Left kidney (tissue), 1 donor: ENCODE measurements at regions not wholly inside any gene's neighbourhood (a gene's known extent, or its start where the extent isn't known, plus 50 kb on each side); places are given as distances from the start of the nearest gene placed in this dataset.

ENCODE experiments used
- DNase-seq: peaks from one replicate; pipeline ENCODE4 v3.0.0-alpha.2; 2013

DNA sequence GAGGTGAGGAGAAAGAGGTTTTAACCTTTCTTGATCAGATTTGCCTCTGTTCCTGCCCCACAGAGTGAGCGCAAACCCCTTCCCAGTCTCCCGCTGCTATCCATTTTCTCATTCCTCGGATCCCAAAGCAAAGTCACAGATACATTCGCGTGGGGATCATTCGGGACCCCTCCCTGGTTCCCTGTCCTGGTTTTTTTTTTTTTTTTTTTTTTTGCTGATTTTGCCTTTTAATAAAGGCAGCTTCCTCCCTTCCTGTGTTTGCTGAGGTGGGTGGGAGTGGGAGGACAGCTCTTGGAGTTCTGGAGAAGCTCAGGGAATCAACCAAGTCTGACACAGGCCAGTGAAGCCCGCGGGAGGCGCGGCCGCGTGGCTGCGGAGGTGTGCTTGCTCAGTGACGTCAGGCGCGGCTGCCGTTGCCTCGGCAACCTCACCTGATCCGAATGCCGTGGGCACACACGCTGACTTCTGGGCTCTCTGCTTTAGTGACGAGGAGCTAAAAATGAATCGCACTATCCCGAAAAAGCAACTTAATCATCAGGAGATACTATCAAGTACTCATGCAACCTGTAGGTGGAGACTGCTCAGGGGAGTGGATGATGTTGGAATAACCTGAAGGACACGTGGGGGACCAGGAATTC lies 106.4 kb downstream of the TBX19 start:
- peak; percentile 45 for DNase-seq

DNA sequence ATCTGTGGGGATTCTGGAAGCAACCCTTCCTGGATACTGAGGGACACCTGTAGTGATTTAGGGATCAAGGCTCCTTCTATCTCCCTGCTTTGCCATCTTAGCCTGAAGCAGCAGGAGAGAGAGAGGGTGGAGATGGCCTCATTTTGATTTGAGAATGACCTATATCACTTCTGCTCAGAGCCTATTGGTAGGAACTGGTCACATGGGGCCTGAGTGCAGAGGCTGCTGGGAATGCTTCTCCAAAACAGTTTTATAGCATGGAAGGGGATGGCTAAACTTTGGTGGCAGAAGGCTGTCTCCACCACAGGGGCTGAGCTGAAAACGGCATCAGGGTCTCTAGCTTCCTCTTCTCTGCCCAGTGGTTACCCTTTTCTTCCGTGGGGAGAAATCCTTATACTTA lies 105.8 kb downstream of the TBX19 start:
- no peak for DNase-seq

DNA sequence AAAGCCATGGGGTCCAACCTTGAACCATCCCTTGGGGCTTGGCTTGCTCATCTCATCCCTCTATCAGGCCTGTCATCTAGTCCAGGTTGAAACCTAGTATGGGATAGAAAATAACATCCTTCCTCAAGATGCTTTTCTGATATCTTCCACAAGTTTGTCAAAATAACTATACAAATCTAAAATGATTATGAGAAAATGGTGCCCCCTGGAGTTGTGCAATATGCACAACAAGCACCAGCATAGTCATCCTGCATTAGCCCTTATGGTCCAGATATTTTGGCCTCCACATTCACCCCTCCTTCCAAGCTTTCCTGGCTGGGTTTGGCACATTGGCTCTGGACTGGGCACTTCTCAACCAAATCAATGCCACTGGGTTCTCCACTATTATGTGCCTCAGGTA lies 101.2 kb downstream of the TBX19 start:
- DNase-seq = no peak

DNA sequence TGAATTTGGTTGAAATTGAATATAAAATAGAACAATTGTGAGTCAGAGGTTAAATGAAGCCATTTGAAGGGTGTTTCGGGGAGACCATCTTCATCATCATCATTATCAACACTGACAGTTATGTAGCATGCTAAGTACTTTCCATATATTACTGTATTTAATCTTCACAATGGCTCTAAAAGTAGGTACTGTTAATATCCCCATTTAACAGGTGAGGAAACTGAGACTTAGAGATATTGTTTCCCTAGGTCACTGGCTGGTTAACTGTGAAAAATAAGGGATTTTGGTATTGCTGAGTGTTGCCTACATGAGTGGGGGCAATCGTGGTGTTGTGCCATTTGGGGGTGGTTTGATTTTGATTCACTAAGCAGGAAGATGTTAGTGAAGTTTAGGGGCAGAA lies 100.3 kb downstream of the TBX19 start:
- DNase-seq = no peak

DNA sequence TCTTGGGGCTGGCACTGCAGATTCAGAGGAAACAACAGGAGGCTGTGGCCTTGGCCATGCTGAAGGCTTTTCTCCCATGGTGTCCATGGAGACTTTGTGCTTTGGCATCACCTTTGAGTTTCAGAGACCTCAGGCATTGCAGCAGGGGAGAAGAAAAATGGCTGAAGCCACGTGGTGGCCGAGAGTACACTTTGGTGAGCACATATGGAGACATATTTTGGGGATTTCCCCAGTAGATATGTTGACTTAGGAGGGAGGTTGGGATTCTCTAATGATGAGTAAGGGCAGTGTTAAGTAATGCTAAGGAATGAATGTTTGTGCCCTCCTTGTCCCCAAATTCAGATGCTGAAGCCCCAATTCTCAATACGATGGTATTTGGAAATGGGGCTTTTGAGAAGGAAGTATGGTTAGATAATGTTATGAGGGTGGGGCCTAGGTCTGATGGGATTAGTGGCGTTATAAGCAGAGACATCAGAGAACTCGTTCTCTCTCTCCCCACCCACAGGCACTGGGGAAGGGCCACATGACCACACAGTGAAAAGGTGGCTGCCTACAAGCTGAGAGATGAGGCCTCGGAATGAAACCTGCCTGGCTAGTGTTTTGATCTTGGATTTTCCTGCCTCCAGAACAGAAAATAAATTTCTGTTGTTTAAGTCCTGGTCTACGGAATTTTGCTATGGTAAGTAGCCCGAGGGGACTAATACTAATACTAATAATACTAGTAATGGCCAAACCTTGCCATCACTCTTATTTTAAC lies 98.6 kb downstream of the TBX19 start:
- DNase-seq = no peak

DNA sequence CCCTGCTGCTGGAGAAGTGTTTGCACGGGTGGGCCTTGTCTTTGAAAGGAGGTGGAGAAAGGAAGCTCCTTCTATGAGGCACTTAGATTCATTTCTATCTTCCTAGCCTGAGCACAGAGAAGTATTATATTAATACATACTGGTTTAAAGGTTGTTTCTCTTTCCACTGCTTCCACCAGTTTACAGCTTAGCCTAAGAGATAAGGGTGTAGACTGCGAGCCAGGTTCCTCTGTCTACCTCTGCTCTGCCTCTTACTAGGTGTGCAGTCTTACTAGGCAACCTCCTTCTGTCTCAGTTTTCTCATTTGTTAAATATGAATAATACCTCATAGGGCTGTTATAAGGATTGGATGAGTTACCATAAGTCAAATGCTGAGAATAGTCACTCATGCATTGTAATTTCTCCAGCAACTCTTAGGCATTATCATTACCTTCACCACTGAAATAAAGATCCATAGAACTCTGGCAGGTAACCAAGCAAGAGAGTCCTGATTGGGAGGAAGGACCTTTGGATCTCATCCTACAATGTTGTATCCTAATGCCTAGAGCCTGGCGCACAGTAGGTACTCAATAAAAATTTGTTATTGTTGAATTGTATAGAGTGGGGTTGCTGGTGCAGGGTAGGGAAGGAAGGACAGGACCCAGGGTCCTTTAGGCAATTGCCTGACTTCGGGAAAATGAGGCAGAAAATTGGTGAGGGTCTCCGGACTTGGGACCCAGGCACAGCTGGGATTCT lies 95.1 kb downstream of the TBX19 start:
- no peak for DNase-seq

DNA sequence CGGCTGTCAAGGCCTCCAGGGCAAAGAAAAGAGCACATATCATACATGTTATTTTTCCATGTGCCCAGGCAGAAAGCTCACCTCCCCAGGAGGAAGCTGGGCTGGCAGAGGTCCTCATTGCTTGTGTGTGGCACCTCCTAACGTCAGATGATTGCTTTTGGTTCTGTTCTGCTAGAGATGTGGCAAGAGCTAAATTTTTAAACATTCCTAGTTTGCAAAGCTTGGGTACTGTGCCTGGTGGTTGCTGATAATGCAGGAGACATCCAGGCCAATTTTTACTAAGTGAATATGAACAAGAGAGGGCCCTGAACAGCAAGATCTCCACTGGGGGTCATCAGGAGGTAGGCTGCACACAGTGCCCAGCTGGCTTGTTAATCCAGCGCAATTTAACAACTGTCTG lies 93.9 kb downstream of the TBX19 start:
- no peak for DNase-seq

DNA sequence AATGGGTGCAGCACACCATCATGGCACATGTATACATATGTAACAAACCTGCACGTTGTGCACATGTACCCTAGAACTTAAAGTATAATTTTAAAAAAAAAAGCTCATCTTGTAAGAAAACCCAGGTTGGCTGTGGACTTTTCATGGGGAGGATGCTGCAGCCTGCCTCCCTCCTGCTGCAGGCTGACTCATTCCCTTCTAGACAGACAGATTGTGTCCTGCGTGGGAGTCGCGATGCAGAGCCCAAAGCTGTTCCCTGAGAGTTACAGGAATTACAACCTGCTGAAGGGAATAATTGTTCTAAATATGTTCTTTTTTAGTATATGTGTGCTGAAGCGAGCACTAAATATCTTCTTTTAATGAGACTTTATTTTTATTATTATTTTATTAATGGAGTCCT lies 93.2 kb downstream of the TBX19 start:
- DNase-seq = no peak

DNA sequence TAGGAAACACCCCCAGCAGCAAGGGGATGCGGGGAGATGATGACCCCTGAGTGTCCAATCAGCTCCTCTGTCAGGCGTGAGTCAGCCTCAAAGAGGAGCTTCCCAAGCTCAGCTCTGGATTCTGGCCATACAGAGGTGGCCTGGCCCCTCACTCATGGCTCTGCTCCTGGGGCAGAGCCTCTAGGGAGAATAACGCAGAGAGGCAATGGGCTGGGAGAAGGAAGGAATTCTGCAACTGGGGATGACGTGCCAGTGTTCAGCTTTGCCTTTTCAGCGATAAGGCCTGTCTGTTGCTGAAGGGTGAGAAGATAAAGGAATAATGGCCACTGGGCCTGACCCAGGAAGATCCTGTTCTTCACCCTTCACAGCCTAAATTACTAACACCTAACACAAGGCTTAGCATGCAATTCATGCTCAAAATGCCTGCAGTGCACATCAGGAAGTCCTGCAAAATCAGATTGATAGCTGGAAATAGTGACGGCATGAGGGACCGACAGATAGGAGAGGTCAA lies 92.2 kb downstream of the TBX19 start:
- no peak for DNase-seq

DNA sequence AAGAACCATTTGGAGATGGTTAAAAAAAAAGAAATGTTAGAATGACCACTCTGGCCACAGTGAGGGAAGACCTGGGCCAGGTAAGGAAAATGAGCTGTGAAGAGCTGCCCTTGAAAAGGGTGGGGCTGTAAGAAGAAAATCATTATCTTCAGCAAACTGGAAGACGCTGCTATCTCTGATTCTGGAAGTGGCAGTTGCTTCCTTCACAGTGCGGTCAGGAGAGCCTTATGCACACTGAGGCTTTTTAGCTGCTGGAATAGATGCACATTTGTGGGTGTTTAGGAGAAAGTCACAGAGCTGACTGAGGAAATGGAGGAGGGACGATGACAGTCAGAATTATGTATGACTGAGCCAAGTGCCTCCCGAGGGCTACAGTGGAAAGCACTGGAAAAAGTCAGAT lies 91.6 kb downstream of the TBX19 start:
- DNase-seq = no peak

DNA sequence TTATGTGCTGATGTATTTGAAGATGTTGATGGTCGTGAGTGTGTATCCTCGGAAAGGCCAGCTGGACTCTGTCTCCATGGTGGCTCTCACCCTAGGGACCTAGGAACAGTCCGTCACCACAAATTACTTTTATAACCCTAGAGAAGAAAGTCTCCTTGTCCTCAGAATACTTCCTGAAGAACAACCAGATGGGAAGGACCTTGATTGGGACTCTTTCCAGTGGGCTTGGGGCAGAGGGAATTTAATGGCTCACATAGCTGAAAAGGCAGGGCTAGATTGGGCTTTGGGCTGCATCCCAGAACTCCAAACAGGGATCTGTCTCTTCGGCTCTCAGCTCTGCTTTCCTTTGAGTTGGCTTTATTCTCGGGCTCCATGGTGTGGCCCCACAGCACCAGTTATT lies 90.8 kb downstream of the TBX19 start:
- DNase-seq = no peak

DNA sequence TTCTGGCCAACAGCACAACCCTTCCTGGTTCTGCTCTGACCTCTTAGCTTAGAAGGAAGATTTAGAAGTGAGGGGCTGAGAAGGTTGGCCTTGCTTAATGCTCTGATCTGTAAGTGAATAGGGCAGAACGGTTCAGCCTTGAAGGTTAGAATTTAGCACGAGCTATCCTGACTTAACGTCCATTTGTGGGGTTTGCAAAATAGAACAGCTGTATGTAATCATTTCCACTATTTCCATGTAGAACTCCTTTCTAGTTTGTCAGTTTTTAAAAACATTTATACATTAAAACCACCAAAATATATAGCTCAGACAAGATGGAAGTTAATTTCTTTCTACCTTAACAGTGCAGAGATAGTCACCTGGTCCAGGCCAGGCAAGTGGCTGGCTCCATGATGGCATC lies 89.9 kb downstream of the TBX19 start:
- DNase-seq = no peak

DNA sequence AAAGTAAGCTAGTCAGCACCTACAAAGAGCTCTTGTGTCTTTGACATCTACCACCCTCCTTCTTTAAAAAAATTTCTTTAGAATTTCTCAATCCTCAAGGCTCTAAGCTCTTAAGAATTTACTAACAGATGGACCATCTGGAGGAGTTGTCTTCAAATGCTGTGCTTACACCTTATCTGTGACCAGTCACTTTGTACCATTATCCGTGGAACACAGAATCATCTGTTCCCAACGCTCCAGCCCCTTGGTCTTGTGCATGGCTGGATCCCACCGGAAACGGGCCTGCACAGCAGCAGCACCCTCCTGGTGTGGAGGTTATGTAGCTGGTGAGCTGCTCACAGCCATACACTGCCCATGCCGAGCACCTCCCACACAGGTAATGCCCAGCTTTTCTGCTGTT lies 89.0 kb downstream of the TBX19 start:
- DNase-seq = no peak

DNA sequence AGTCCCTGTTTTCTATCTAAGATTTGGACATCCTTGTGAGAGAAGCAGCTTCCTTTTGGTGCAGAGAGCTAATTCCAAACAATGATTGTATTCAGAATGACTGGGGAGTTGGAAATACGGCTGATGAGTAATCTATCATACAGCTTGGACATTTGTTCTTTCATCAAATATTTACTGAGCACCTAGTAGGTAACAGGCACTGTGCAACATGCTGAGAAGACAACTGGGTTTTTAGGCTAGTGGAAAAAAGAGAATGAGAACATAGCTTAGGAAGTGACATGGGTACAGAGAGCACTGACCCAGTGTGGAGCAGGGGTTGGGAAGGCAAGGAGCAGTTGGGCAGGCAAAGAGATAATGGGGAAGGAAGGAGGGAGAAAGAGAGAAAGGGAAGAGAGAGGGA lies 87.5 kb downstream of the TBX19 start:
- DNase-seq = no peak

DNA sequence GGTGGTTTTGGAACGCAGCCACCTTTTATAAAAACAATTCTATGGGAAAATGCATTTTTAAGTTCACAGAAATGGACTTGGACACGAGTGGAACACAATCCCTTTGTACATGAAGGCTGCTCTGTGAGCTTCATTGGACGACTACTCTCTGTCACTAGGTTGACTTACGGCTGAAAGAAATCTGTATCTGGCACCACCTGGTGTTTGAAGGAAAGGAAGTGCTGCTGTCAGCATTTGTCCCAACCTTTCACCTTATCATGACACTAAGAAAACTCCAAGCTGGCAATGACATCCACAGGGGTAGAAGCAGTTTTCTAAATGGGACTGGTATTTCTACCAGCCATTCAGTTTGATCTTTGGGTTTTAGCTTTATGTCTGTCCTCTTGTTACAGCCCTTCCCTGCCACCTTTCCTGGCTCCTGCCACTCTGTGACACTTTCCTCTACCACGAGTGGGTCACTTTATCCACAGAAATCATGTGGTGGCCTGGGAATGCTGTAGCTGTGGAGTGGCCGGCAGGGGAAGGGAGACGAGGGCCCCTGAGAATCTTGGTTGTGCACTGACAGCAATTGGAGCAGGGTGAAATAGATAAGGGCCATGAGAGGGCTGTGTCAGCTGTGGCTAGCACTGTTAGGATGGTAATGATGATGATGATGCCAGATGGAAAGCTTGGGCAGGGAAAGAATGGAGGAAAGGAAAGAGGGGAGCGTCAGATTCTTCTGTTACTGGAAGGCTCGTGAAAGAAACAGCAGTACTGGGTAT lies 85.2 kb downstream of the TBX19 start:
- no peak for DNase-seq
